ENCODE measurements at regions not wholly inside any gene's neighbourhood (a gene's known extent, or its start where the extent isn't known, plus 50 kb on each side); places are given as distances from the start of the nearest gene placed in this dataset.

GRCh38 chr1:213335084-213335483 is 284.0 kb downstream of the RPS6KC1 start:
- TF ChIP-seq, protein P1, sequence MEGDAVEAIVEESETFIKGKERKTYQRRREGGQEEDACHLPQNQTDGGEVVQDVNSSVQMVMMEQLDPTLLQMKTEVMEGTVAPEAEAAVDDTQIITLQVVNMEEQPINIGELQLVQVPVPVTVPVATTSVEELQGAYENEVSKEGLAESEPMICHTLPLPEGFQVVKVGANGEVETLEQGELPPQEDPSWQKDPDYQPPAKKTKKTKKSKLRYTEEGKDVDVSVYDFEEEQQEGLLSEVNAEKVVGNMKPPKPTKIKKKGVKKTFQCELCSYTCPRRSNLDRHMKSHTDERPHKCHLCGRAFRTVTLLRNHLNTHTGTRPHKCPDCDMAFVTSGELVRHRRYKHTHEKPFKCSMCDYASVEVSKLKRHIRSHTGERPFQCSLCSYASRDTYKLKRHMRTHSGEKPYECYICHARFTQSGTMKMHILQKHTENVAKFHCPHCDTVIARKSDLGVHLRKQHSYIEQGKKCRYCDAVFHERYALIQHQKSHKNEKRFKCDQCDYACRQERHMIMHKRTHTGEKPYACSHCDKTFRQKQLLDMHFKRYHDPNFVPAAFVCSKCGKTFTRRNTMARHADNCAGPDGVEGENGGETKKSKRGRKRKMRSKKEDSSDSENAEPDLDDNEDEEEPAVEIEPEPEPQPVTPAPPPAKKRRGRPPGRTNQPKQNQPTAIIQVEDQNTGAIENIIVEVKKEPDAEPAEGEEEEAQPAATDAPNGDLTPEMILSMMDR (IDR thresholded peaks at IDR 0.05; ENCODE audit: poor library complexity) = no peak
- no peak for TF ChIP-seq EZH2 (IDR thresholded peaks at IDR 0.05; ENCODE audit: borderline replicate concordance)
- no peak for TF ChIP-seq EZH2phosphoT487 (IDR thresholded peaks at IDR 0.05; ENCODE audit: low read depth, severe bottlenecking, unreplicated experiment)

Measured in hepatocyte (in vitro differentiated cells).